GM10266 (cell line): ENCODE measurements at regions not wholly inside any gene's neighbourhood (a gene's known extent, or its start where the extent isn't known, plus 50 kb on each side); places are given as distances from the start of the nearest gene placed in this dataset.
"Not testable (repeated sequence)": the region's sequence is repeated elsewhere in the genome, so short reads cannot be mapped to it uniquely, and the experiment has no call there.

Experiments
- DNase-seq: peaks from one replicate; pipeline ENCODE4 v3.0.0; 2012; ENCODE audit errors: extremely low spot score
- TF ChIP-seq, protein P1 (sequence below): IDR thresholded peaks from 2 replicates; pipeline ENCODE4 v1.5.1; 2012; ENCODE audit warnings: mild to moderate bottlenecking, low read depth; ENCODE audit not compliant: control insufficient read depth, insufficient read depth; ENCODE audit errors: missing control alignments

- DNase-seq: no peak
Observed at GRCh38 chr1:37372711-37373110, 101.7 kb upstream of the ZC3H12A start.

GRCh38 chr1:37373413-37373812, 101.0 kb upstream of the ZC3H12A start:
- DNase-seq: no peak
- TF ChIP-seq, protein P1, sequence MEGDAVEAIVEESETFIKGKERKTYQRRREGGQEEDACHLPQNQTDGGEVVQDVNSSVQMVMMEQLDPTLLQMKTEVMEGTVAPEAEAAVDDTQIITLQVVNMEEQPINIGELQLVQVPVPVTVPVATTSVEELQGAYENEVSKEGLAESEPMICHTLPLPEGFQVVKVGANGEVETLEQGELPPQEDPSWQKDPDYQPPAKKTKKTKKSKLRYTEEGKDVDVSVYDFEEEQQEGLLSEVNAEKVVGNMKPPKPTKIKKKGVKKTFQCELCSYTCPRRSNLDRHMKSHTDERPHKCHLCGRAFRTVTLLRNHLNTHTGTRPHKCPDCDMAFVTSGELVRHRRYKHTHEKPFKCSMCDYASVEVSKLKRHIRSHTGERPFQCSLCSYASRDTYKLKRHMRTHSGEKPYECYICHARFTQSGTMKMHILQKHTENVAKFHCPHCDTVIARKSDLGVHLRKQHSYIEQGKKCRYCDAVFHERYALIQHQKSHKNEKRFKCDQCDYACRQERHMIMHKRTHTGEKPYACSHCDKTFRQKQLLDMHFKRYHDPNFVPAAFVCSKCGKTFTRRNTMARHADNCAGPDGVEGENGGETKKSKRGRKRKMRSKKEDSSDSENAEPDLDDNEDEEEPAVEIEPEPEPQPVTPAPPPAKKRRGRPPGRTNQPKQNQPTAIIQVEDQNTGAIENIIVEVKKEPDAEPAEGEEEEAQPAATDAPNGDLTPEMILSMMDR: no peak

More at GRCh38 chr1:37372711-37373110, 101.7 kb upstream of the ZC3H12A start:
- TF ChIP-seq, protein P1: no peak

DNA sequence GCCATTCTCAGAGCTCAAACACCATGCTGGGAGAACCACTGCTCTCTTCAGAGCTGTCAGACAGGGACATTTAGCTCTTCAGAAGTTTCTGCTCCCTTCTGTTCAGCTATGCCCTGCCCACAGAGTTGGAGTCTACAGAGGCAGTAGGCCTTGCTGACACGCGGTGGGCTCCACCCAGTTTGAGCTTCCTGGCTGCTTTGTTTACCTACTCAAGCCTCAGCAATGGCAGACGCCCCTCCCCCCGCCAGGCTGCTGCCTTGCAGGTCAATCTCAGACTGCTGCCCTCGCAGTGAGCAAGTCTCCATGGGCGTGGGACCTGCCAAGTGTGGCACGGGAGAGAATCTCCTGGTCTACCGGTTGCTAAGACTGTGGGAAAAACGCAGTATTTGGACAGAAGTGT, 93.8 kb upstream of the ZC3H12A start:
- not testable (repeated sequence) for DNase-seq

DNA sequence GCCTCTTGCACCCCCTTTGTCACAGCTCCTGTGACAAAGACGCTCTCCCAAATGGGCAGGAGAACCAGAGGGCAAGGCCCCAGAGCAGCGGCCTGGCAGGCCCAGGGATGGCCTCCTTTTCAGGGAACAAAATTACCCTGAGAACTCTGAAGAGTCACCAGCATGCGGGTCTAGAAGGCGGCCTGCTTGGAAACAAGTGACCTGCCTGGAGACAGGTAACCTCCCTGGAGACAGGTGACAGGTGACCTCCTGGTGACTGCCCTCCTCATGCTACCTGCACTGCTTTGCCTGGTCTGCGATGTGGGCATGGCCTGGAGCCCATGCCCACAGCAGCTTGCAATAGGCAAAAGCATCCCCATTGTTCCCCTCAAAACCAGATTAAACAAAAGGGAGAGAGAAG, 86.5 kb upstream of the ZC3H12A start:
- no peak for DNase-seq
- TF ChIP-seq, protein P1: no peak

DNA sequence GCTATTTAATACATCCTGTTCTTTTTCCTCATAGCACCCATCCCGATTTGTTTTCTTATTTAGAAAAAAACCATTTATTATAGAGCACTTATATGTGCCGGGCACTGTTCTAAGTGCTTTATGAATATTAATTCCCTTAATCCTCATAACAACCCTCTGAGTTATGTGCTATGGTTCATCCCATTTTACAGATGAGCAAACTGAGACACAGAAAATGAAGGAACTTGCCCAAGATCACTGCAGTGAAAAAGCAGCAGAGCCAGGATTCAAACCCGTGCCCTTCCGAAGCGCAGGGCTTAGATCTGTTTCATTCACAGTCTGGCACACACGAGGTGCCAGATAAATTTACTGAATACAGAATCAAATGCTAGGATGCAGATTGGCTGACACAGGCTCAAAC, 85.1 kb upstream of the ZC3H12A start:
- no peak for DNase-seq
- TF ChIP-seq, protein P1: no peak

DNA sequence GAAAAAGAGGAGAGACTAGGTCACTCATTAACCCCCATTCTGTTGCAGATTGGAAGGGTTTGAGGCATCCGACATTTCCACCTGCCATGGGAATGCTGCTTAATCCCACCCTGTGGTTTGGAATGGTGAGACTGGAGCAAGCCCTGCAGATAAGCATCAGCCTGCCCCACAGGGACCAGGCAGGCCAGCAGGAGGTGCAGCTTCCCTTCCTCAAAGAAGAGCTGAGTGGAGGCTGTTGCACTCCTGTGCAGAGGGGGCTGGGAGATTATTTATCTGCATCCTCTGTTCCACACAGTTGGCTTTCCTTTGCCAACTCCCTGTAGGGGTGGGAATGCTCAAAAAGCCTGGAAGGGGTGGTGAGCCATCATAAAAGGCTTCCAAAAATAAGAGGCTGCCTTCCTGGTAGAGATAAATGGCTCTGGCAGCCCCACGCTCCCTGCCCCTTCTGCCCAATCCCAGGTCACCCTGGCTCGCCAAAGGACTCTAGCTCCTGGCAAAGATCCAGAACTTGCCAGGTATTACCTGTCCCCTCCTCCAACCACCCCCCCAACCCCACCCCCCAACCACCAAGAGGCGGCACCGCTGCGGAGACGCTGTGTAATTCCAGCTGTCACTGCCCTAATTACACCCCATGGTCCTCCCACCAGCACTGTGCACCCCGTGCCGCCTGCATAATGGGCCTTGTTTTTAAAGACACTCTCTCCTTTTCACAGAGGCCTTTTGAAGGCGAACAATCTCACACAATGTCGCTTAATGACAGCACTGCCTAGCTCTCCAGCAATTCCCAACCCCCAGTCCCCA, 83.0 kb upstream of the ZC3H12A start:
- TF ChIP-seq, protein P1: no peak
- no peak for DNase-seq

DNA sequence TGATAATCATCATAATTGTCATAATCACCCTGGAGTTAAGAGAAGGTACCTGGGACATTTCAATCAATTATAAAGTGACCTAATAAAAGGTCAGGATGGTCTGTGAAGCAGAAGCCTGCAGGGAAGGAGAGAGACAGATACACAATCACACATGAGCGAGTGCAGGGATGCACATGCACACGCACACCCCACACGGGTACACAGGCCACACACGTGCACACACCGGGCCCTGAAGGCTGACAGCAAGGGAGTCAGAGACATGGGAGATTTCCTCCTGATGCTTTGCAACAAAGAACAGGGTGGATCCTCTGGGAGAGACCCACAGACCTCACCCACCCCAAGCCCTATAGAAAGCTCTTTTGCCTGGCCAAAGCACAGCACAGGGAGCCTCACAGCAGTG, 82.3 kb upstream of the ZC3H12A start:
- DNase-seq: no peak
- TF ChIP-seq, protein P1: no peak
